ENCODE measurements at regions not wholly inside any gene's neighbourhood (a gene's known extent, or its start where the extent isn't known, plus 50 kb on each side); places are given as distances from the start of the nearest gene placed in this dataset.

DNA sequence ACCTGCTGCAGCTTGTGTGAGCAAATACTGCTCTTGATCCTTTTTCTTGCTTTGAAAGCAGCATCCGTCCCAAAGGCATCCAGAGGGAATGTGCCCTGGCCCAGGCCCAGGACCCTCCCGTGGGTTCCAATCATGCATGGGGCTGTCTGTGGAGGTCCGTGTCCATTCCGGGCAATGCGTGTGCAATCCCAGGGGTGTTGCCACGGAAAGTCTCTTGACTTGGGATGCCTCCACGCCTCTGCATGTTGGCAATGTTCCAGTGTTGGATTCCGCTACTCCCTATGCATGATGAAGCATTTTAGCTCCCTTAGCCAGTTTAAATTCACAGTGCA is 105.7 kb downstream of the SNRPN start:
- Histone ChIP-seq H3K27me3 (replicated peaks; ENCODE audit: control insufficient read depth, insufficient read depth, low read length) (no peaks in the 10 kb centered on the region), H3K36me3 (ENCODE audit: control insufficient read depth, insufficient read depth, low read length) (peaks cover 11% of the 10 kb centered on the region), H3K4me3 (replicated peaks; ENCODE audit: low read depth, low read length) (no peak overlapping the region)
- no peak for DNase-seq (ENCODE audit: extremely low read depth, insufficient read length)
- TF ChIP-seq, protein P1, sequence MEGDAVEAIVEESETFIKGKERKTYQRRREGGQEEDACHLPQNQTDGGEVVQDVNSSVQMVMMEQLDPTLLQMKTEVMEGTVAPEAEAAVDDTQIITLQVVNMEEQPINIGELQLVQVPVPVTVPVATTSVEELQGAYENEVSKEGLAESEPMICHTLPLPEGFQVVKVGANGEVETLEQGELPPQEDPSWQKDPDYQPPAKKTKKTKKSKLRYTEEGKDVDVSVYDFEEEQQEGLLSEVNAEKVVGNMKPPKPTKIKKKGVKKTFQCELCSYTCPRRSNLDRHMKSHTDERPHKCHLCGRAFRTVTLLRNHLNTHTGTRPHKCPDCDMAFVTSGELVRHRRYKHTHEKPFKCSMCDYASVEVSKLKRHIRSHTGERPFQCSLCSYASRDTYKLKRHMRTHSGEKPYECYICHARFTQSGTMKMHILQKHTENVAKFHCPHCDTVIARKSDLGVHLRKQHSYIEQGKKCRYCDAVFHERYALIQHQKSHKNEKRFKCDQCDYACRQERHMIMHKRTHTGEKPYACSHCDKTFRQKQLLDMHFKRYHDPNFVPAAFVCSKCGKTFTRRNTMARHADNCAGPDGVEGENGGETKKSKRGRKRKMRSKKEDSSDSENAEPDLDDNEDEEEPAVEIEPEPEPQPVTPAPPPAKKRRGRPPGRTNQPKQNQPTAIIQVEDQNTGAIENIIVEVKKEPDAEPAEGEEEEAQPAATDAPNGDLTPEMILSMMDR (IDR thresholded peaks at IDR 0.05; ENCODE audit: insufficient read depth, low read length, poor library complexity, severe bottlenecking), result no peak

DNA sequence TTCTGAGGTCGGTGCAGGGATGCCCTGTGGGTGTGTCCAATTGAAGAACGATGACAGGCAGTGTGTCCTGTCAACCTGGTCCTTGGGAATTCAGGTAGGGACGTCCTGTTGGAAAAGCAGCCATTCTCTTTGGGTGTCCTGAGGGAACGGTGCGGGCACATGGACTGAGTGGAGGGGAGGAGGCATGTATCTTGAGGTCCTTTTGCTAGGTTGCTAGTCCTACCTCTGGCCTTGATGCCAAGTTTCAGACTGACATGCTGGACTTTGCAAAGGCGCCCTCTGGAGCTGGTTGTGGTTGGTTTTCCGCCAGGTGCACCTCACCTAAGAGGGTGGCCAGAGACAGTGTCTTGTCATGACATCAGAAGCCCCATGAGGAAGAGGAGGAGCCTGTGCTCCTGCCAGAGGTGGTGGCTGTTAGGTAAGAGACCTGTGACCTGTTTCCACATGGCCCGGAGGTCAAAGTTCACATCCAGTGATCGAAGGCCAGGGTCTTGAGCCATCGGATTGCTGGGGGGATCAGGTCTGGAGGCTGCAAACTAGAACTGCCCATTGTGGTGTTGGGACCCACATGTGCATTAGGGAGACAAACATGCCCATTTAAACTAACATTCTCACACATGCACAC is 106.3 kb downstream of the SNRPN start:
- no peaks in the 10 kb centered on the region for H3K27me3 ChIP-seq (replicated peaks; ENCODE audit: control insufficient read depth, insufficient read depth, low read length)
- peaks cover 11% of the 10 kb centered on the region for H3K36me3 ChIP-seq (ENCODE audit: control insufficient read depth, insufficient read depth, low read length)
- no peak for DNase-seq (ENCODE audit: extremely low read depth, insufficient read length)
- no peak overlapping the region for H3K4me3 ChIP-seq (replicated peaks; ENCODE audit: low read depth, low read length)
- TF ChIP-seq, protein P1 (IDR thresholded peaks at IDR 0.05; ENCODE audit: insufficient read depth, low read length, poor library complexity, severe bottlenecking), result no peak

DNA sequence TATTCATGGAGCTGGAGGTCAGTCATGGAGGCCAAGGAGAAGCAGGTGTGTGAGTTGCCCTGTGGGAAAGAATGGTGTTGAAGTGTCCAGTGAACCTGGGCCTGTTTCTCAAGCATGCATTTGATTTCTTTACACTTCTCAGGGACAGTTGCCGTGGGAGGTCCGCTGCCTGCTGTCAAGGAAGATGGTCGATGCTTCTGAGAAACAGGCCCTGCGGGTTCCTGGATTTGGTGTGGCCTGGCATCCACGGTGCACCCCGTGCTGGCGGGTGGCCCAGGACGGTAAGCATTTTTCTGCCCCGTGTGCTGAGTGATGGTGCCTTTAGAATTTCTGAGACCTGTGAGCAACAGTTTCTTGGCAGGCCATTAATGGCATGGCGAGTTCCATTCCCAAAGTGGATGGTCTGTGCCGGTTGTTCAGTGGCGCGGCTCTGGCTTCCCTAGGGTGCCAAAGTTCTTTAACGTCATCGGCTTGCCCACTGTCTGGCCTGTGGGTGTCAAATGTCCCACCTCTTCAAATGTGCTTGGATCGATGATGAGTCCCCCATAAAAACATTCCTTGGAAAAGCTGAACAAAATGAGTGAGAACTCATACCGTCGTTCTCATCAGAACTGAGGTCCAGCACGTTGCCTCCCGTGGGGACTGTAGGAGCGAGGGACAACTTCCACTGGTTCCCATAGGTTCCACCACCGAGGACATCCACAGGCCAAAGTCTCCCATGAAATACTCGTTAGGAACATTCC is 107.2 kb downstream of the SNRPN start:
- TF ChIP-seq, protein P1 (IDR thresholded peaks at IDR 0.05; ENCODE audit: insufficient read depth, low read length, poor library complexity, severe bottlenecking), result no peak
- DNase-seq (ENCODE audit: extremely low read depth, insufficient read length), result no peak
- no peaks in the 10 kb centered on the region for H3K27me3 ChIP-seq (replicated peaks; ENCODE audit: control insufficient read depth, insufficient read depth, low read length)
- peaks cover 11% of the 10 kb centered on the region for H3K36me3 ChIP-seq (ENCODE audit: control insufficient read depth, insufficient read depth, low read length)
- H3K4me3 ChIP-seq (replicated peaks; ENCODE audit: low read depth, low read length), result no peak overlapping the region

DNA sequence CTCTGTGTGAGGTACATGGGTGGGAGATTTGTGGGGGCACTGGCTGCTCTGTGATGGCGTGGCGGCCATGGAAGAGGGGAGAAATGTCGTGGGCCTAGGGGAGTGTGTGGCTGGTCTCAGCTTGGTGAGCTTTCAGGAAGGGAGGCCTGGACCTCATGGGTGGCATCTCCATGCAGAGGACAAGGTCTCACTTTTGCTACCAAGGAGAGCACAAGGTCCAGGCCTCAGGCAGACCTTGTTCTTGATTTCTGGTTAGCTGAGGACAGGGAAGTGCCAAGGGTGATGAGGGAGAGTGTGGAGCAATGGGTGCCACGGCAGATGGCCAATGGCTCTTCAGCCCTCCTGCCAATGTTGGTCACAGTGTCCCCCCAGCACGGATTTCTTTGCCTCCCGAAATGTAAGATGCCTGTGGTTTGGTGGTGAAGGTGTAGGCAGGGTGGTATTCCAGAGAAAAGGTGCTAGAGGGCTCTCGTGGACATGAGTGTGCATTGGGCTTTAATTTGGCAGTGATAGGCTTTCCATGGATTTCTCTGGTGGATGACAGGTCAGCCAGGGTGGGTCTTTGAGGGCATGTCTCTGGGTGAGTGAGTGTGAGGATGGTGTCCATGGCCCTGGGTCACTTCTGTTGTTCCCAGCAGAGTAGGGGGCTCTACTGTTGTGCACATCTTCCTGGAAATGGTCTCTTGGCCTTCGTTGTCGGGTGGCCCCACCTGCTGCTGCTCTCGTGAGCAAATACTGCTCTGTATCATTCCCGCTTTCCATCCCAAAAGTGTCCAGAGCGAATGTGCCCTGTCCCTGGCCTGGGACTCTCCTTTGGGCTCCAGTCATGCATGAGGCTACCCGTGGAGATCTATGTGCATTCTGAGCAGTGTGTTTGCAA is 108.0 kb downstream of the SNRPN start:
- TF ChIP-seq, protein P1 (IDR thresholded peaks at IDR 0.05; ENCODE audit: insufficient read depth, low read length, poor library complexity, severe bottlenecking), result no peak
- Histone ChIP-seq H3K4me3 (replicated peaks; ENCODE audit: low read depth, low read length) (no peak overlapping the region), H3K36me3 (ENCODE audit: control insufficient read depth, insufficient read depth, low read length) (peaks cover 11% of the 10 kb centered on the region), H3K27me3 (replicated peaks; ENCODE audit: control insufficient read depth, insufficient read depth, low read length) (no peaks in the 10 kb centered on the region)
- DNase-seq (ENCODE audit: extremely low read depth, insufficient read length), result no peak

DNA sequence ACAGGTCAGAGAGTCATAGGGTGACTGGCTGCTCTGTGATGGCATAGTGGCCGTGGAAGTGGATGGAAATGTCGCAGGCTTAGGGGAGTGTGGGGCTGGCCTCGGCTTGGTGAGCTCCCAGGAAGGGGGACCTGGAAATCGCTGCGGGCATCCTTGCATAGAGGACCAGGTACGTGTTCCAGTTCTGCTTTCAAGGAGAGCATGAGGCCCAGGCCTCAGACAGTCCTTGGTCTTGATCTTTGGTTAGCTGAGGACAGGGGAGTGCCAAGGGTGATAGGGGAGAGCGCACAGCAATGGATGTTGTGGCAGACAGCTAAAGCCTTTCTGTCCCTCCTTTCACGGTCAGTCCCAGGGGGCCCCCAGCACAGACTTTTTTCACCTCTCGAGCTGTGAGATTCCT is 110.5 kb downstream of the SNRPN start:
- H3K36me3 ChIP-seq (ENCODE audit: control insufficient read depth, insufficient read depth, low read length), result peaks cover 10% of the 10 kb centered on the region
- no peak overlapping the region for H3K4me3 ChIP-seq (replicated peaks; ENCODE audit: low read depth, low read length)
- TF ChIP-seq, protein P1 (IDR thresholded peaks at IDR 0.05; ENCODE audit: insufficient read depth, low read length, poor library complexity, severe bottlenecking), result no peak
- H3K27me3 ChIP-seq (replicated peaks; ENCODE audit: control insufficient read depth, insufficient read depth, low read length), result no peaks in the 10 kb centered on the region
- no peak for DNase-seq (ENCODE audit: extremely low read depth, insufficient read length)

All from GM06990 (cell line).